ENCODE measurements at regions not wholly inside any gene's neighbourhood (a gene's known extent, or its start where the extent isn't known, plus 50 kb on each side); places are given as distances from the start of the nearest gene placed in this dataset.
"Not testable (repeated sequence)": the region's sequence is repeated elsewhere in the genome, so short reads cannot be mapped to it uniquely, and the experiment has no call there.

DNA sequence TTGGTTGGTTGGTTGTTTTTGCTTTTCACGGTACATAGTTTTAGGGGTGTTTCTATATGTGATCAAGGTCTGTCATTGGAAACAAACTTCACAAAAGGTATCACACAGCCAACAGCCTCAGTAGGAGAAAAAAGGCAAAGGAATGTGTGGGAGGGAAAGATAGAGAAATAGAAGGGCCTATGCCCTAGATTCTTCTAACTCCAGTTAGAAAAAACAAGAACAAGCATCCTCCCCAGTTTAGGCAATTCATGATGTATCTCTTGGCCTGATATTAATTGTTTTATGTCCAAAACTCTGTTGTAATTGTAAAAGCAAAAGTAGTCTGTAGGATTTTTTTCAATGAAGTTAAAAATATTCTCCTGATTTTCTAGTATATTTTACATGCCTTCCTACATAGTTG, 192.4 kb upstream of the EDNRA start:
- no peaks in the 10 kb centered on the region for H3K4me1 Mint-ChIP-seq
- no peak for ATAC-seq (ENCODE audit: low read depth)
- H3K27ac Mint-ChIP-seq = no peak overlapping the region
- no peaks in the 10 kb centered on the region for H3K27me3 Mint-ChIP-seq
- POLR2A ChIA-PET = no interaction called here
- no peak overlapping the region for H3K4me3 Mint-ChIP-seq
- no peaks in the 10 kb centered on the region for H3K36me3 Mint-ChIP-seq (ENCODE audit: low read depth)
- CTCF ChIA-PET = no interaction called here
- TF ChIP-seq, protein P1, sequence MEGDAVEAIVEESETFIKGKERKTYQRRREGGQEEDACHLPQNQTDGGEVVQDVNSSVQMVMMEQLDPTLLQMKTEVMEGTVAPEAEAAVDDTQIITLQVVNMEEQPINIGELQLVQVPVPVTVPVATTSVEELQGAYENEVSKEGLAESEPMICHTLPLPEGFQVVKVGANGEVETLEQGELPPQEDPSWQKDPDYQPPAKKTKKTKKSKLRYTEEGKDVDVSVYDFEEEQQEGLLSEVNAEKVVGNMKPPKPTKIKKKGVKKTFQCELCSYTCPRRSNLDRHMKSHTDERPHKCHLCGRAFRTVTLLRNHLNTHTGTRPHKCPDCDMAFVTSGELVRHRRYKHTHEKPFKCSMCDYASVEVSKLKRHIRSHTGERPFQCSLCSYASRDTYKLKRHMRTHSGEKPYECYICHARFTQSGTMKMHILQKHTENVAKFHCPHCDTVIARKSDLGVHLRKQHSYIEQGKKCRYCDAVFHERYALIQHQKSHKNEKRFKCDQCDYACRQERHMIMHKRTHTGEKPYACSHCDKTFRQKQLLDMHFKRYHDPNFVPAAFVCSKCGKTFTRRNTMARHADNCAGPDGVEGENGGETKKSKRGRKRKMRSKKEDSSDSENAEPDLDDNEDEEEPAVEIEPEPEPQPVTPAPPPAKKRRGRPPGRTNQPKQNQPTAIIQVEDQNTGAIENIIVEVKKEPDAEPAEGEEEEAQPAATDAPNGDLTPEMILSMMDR (IDR thresholded peaks at IDR 0.05) = no peak
- DNase-seq = no peak
- no peaks in the 10 kb centered on the region for H3K9me3 Mint-ChIP-seq
- intact Hi-C loops (cut with micrococcal nuclease) = no loop called here

DNA sequence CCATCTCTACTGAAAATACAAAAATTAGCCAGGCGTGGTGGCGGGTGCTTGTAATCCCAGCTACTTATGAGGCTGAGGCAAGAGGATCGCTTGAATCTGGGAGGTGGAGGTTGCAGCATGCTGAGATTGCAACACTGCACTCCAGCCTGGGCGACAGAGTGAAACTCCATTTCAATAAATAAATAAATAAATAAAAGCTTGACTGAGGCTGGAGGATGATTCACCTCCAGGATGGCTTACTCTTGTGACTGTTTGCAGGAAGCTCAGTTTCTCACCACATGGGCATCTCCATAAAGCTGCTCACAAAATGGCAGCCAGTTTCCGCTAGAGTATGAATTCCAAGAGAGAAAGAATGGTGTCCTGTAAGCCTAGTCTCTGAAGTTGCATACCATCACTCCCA, 191.7 kb upstream of the EDNRA start:
- TF ChIP-seq, protein P1 (IDR thresholded peaks at IDR 0.05) = no peak
- CTCF ChIA-PET = no interaction called here
- H3K36me3 Mint-ChIP-seq (ENCODE audit: low read depth) = no peaks in the 10 kb centered on the region

DNA sequence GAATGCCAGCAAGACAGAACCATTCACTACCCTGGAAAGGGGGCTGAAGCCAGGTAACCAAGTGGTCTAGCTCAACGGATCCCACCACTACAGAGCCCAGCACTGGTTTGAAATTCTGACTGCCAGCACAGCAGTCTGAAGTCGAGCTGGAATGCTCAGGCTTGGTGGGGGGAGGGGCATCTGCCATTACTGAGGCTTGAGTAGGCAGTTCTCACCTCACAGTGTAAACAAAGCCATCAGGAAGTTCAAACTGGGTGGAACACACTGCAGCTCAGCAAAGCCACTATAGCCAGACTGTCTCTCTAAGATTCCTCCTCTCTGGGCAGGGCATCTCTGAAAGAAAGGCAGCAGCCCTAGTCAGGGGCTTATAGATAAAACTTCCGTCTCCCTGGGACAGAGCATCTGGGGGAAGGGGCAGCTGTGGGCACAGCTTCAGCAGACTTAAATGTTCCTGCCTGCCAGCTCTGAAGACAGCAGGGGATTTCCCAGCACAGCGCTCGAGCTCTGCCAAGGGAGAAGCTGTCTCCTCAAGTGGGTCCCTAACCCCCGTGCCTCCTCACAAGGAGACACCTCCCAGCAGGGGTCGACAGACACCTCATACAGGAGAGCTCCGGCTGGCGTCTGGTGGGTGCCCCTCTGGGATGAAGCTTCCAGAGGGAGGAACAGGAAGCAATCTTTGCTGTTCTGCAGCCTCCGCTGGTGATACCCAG, 188.1 kb upstream of the EDNRA start:
- CTCF ChIA-PET; intact Hi-C loops (cut with micrococcal nuclease): not testable (repeated sequence)

More for the DNA sequence above, 191.7 kb upstream of the EDNRA start:
- Mint-ChIP-seq H3K27me3 (no peaks in the 10 kb centered on the region), H3K27ac (no peak overlapping the region), H3K4me3 (no peak overlapping the region), H3K9me3 (no peaks in the 10 kb centered on the region), H3K4me1 (no peaks in the 10 kb centered on the region)
- DNase-seq (no peak), ATAC-seq (ENCODE audit: low read depth) (no peak)
- POLR2A ChIA-PET = no interaction called here
- intact Hi-C loops (cut with micrococcal nuclease) = no loop called here

DNA sequence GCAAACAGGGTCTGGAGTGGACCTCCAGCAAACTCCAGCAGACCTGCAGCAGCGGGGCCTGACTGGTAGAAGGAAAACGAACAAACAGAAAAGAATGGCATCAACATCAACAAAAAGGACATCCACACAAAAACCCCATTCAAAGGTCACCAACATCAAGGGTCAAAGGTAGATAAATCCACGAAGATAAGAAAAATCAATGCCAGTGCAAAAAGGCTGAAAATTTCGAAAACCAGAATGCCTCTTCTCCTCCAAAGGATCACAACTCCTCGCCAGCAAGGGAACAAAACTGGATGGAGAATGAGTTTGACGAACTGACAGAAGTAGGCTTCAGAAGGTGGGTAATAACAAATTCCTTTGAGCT, 187.6 kb upstream of the EDNRA start:
- ATAC-seq (ENCODE audit: low read depth); H3K4me3 Mint-ChIP-seq; H3K4me1 Mint-ChIP-seq; H3K9me3 Mint-ChIP-seq; H3K27me3 Mint-ChIP-seq; POLR2A ChIA-PET; intact Hi-C loops (cut with micrococcal nuclease); DNase-seq; H3K36me3 Mint-ChIP-seq (ENCODE audit: low read depth); CTCF ChIA-PET; H3K27ac Mint-ChIP-seq: not testable (repeated sequence)

More for the DNA sequence above, 188.1 kb upstream of the EDNRA start:
- ATAC-seq (ENCODE audit: low read depth); H3K36me3 Mint-ChIP-seq (ENCODE audit: low read depth); H3K4me1 Mint-ChIP-seq; POLR2A ChIA-PET; H3K9me3 Mint-ChIP-seq; H3K4me3 Mint-ChIP-seq; H3K27me3 Mint-ChIP-seq; H3K27ac Mint-ChIP-seq; DNase-seq: not testable (repeated sequence)

DNA sequence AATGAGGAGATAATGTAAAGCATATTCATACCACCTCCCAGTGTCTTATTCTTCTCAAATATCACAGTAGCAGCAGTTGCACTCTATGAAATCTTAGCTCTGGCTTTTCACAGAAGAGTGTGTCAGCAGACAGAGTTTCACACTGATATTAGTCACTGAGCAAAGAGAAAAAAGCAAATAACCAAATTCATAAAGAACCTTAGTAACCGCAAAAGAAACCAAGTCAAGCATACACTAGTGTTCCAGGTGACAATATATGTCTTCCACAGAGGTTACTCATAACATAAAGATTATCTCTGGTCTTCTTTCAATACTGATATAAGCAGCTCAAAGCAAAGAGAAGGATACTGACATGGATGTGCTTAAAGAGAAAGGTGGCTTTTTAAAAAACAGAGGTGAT, 181.7 kb upstream of the EDNRA start:
- intact Hi-C loops (cut with micrococcal nuclease) = no loop called here
- TF ChIP-seq, protein P1 (IDR thresholded peaks at IDR 0.05) = no peak
- Mint-ChIP-seq H3K4me1 (no peaks in the 10 kb centered on the region), H3K9me3 (peaks cover 8% of the 10 kb centered on the region), H3K27ac (no peak overlapping the region), H3K27me3 (no peaks in the 10 kb centered on the region), H3K36me3 (ENCODE audit: low read depth) (no peaks in the 10 kb centered on the region), H3K4me3 (no peak overlapping the region)
- ATAC-seq (ENCODE audit: low read depth) (no peak), DNase-seq (no peak)
- CTCF ChIA-PET = no interaction called here
- POLR2A ChIA-PET = no interaction called here

DNA sequence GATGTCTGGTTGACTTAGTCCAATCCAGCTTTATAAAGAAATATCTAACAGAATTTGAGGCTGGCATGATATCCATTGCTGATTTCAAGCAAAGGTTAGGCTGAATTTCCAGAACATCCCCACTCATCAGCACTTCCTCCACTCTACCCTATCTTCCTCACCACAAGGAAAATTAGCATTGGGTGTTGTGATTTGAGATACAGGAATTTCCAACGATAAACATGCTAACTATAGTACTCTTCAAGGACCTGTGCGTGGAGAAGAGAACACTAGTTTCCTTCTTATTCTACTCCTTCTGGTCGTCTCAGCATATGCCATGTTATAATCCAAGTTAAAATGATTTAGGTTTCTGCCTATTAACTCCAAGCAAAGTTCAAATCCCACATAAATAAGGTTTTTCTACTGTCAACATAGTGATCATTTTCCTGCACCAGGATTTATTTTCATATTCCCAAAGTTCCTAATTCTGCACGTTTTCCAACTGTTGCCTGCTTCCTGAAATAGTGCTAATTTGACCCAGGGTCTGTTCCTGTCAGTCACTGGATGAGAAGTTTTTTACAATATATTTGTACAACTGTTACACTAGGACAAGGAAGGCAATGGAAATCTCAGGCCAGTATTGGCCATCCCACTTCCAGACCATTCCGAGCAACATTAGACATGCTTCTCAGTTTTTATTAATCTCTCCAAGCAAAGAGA, 177.6 kb upstream of the EDNRA start:
- no peaks in the 10 kb centered on the region for H3K27me3 Mint-ChIP-seq
- TF ChIP-seq, protein P1 (IDR thresholded peaks at IDR 0.05) = no peak
- no peak overlapping the region for H3K4me3 Mint-ChIP-seq
- no peaks in the 10 kb centered on the region for H3K4me1 Mint-ChIP-seq
- no peaks in the 10 kb centered on the region for H3K9me3 Mint-ChIP-seq
- H3K36me3 Mint-ChIP-seq (ENCODE audit: low read depth) = no peaks in the 10 kb centered on the region
- no peak for DNase-seq
- intact Hi-C loops (cut with micrococcal nuclease) = no loop called here
- no peak overlapping the region for H3K27ac Mint-ChIP-seq
- ChIA-PET POLR2A (no interaction called here), CTCF (no interaction called here)
- no peak for ATAC-seq (ENCODE audit: low read depth)
